ENCODE measurements at regions not wholly inside any gene's neighbourhood (a gene's known extent, or its start where the extent isn't known, plus 50 kb on each side); places are given as distances from the start of the nearest gene placed in this dataset.

DNA sequence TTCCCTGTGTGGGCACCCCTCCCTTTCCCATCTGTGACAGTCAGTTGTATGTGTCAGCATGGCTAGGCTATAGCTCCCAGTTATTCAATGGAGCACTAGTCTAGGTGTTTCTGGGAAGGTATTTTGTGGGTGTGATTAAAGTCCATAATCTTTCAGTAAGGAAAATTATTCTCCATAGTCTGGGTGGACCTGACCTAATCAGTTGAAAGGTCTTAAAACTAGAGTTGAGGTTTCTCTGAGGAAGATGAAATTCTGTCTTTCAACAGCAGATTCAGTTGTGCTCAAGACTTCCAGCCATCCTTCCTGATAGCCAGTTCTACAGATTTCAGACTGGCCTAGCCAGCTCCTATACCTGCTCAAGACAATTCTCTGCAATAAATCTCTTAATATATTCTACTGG lies 284.6 kb upstream of the PROK2 start:
- TF ChIP-seq CTCF (IDR thresholded peaks at IDR 0.05; ENCODE audit: insufficient read depth, low read depth, low read length) (no peak), EZH2 (IDR thresholded peaks at IDR 0.05; ENCODE audit: insufficient read depth, low read length) (no peak)

Data from astrocyte (in vitro differentiated cells and primary cell).